IMR-90 (cell line): ENCODE measurements at regions not wholly inside any gene's neighbourhood (a gene's known extent, or its start where the extent isn't known, plus 50 kb on each side); places are given as distances from the start of the nearest gene placed in this dataset.

ENCODE experiments used
- ATAC-seq: fragments of 200-7000 bp; cut with Tn5 transposase; 2 replicates; pipeline ENCODE4 v1.9.1; 2020; ENCODE audit warnings: low read depth, mild to moderate bottlenecking, moderate library complexity
- BruUV-seq: library from RNA; stranded (reverse); fragments of 400-500 nt; replicated peaks from 2 replicates; lab custom pipeline; 2021; lab: Mats Ljungman, UMichigan
- CTCF ChIA-PET: fragments of 300-600 bp; formaldehyde crosslinking; extraction: SDS; loops from one replicate; lab custom pipeline; 2021; ENCODE audit warnings: antibody characterized with exemption; lab: Yijun Ruan, JAX
- POLR2A ChIA-PET: fragments of 300-600 bp; sonication (Branson Sonifier 250); formaldehyde crosslinking; loops from one replicate; lab custom pipeline; 2022; ENCODE audit warnings: antibody characterized with exemption; ENCODE audit not compliant: unreplicated experiment; lab: Charles Lee
- DNase-seq: peaks from one replicate; pipeline ENCODE4 v3.0.0; 2013
- H2AFZ ChIP-seq: replicated peaks from 2 replicates; pipeline ENCODE3; 2013; ENCODE audit warnings: low read length, mild to moderate bottlenecking; ENCODE audit not compliant: poor library complexity
- H2AK5ac ChIP-seq: 2 replicates; pipeline ENCODE4 v1.6.1; 2013; ENCODE audit warnings: low read depth, low read length, inconsistent platforms
- H2AK9ac ChIP-seq: replicated peaks from 2 replicates; pipeline ENCODE3; 2013; ENCODE audit warnings: mild to moderate bottlenecking, low read depth, low read length, moderate library complexity; ENCODE audit not compliant: poor library complexity
- H2BK120ac ChIP-seq: 2 replicates; pipeline ENCODE4 v1.6.1; 2013; ENCODE audit warnings: low read depth, low read length, inconsistent platforms
- H2BK15ac ChIP-seq: 3 replicates; pipeline ENCODE4 v1.6.1; 2013; ENCODE audit warnings: low read depth, low read length, inconsistent platforms
- H2BK20ac ChIP-seq: 2 replicates; pipeline ENCODE4 v1.6.1; 2013; ENCODE audit warnings: low read depth, mild to moderate bottlenecking, inconsistent platforms, low read length, moderate library complexity
- H2BK5ac ChIP-seq: 2 replicates; pipeline ENCODE4 v1.6.1; 2013; ENCODE audit warnings: mild to moderate bottlenecking, low read depth, low read length, inconsistent platforms; ENCODE audit not compliant: poor library complexity, severe bottlenecking
- H3K14ac ChIP-seq: replicated peaks from 2 replicates; pipeline ENCODE4 v1.6.1; 2013; ENCODE audit warnings: low read depth, low read length, inconsistent platforms
- H3K18ac ChIP-seq: 2 replicates; pipeline ENCODE4 v1.6.1; 2013; ENCODE audit warnings: low read depth, low read length, control low read depth
- H3K23ac ChIP-seq: 2 replicates; pipeline ENCODE4 v1.6.1; 2013; ENCODE audit warnings: low read depth, low read length, inconsistent platforms
- H3K27ac ChIP-seq: 2 replicates; pipeline ENCODE4 v1.5.1; 2013; ENCODE audit warnings: mild to moderate bottlenecking, control low read depth, low read length; ENCODE audit not compliant: insufficient read depth
- H3K27me3 ChIP-seq: 2 replicates; pipeline ENCODE4 v1.6.1; 2013; ENCODE audit warnings: low read length; ENCODE audit not compliant: control insufficient read depth, insufficient read depth
- H3K36me3 ChIP-seq: 2 replicates; pipeline ENCODE4 v1.6.1; 2013; ENCODE audit warnings: low read length, mixed read lengths; ENCODE audit not compliant: control insufficient read depth, insufficient read depth
- H3K4ac ChIP-seq: 2 replicates; pipeline ENCODE4 v1.6.1; 2013; ENCODE audit warnings: low read depth, low read length, inconsistent platforms
- H3K4me1 ChIP-seq: 2 replicates; pipeline ENCODE4 v1.6.1; 2013; ENCODE audit warnings: low read length, mixed read lengths; ENCODE audit not compliant: control insufficient read depth, insufficient read depth
- H3K4me2 ChIP-seq: 2 replicates; pipeline ENCODE4 v1.6.1; 2013; ENCODE audit warnings: low read depth, mild to moderate bottlenecking, control low read depth, low read length, moderate library complexity
- H3K4me3 ChIP-seq: 2 replicates; pipeline ENCODE4 v1.5.1; 2013; ENCODE audit warnings: low read depth, mild to moderate bottlenecking, control low read depth, low read length, moderate library complexity; ENCODE audit not compliant: insufficient read depth
- H3K56ac ChIP-seq: 2 replicates; pipeline ENCODE4 v1.6.1; 2013; ENCODE audit warnings: low read length, inconsistent platforms; ENCODE audit not compliant: insufficient read depth; ENCODE audit errors: extremely low read depth
- H3K79me1 ChIP-seq, 2 experiments: 2 replicates each; pipeline ENCODE4 v1.6.1; 2013; ENCODE audit warnings: low read length in 2 of 2, inconsistent platforms in 1 of 2, low read depth in 1 of 2
- H3K9ac ChIP-seq: 2 replicates; pipeline ENCODE4 v1.6.1; 2013; ENCODE audit warnings: low read depth, low read length, control low read depth
- H3K9me1 ChIP-seq: 2 replicates; pipeline ENCODE4 v1.6.1; 2013; ENCODE audit warnings: low read length, inconsistent platforms; ENCODE audit not compliant: insufficient read depth
- H3K9me3 ChIP-seq: 2 replicates; pipeline ENCODE4 v1.6.1; 2013; ENCODE audit warnings: low read length; ENCODE audit not compliant: control insufficient read depth, insufficient read depth
- H4K20me1 ChIP-seq: 2 replicates; pipeline ENCODE4 v1.6.1; 2013; ENCODE audit warnings: low read length, inconsistent platforms; ENCODE audit not compliant: insufficient read depth
- H4K5ac ChIP-seq: 2 replicates; pipeline ENCODE4 v1.6.1; 2013; ENCODE audit warnings: mild to moderate bottlenecking, low read depth, low read length, control low read depth
- H4K8ac ChIP-seq, 2 experiments: 2 replicates each; pipeline ENCODE4 v1.6.1; 2013; ENCODE audit warnings: low read depth in 2 of 2, low read length in 2 of 2, control low read depth in 1 of 2, inconsistent platforms in 1 of 2
- H4K91ac ChIP-seq: 2 replicates; pipeline ENCODE4 v1.6.1; 2013; ENCODE audit warnings: low read depth, low read length, inconsistent platforms; ENCODE audit not compliant: insufficient read depth
- BHLHE40 ChIP-seq: fragments of 150-350 bp; IDR thresholded peaks from 2 replicates; pipeline ENCODE4 v1.6.1; 2016; ENCODE audit warnings: mild to moderate bottlenecking, low read depth, low read length
- MAFK ChIP-seq: IDR thresholded peaks from 2 replicates; pipeline ENCODE4 v1.6.1; 2012; ENCODE audit warnings: low read depth, low read length, improper control_type of control experiment
- MXI1 ChIP-seq: IDR thresholded peaks from 2 replicates; pipeline ENCODE4 v1.6.1; 2012; ENCODE audit warnings: low read depth, mild to moderate bottlenecking, low read length, moderate library complexity, borderline replicate concordance
- RCOR1 ChIP-seq: IDR thresholded peaks from 2 replicates; pipeline ENCODE4 v1.6.1; 2012; ENCODE audit warnings: mild to moderate bottlenecking, low read length, improper control_type of control experiment; ENCODE audit not compliant: insufficient replicate concordance
- dilution Hi-C: fragments of 300-500 bp; cut with HindIII; formaldehyde crosslinking; loops from one replicate; pipeline ENCODE4 v1.14.3; 2018; ENCODE audit warnings: low sequenced_read_pairs; ENCODE audit not compliant: unreplicated experiment
- in situ Hi-C: fragments of 300-500 bp; cut with MboI; formaldehyde crosslinking; loops from 3 replicates; pipeline ENCODE4 v1.14.3; 2019; ENCODE audit warnings: low sequenced_read_pairs, inconsistent platforms, mixed read lengths
- intact Hi-C: fragments of 100-400 bp; cut with micrococcal nuclease; formaldehyde crosslinking; loops from 2 replicates; pipeline ENCODE4 v1.10.0; 2022
- TF ChIP-seq, protein P1 (sequence below): fragments of 150-350 bp; IDR thresholded peaks from 2 replicates; pipeline ENCODE4 v1.6.1; 2017; ENCODE audit warnings: mild to moderate bottlenecking, antibody characterized with exemption, low read length, low read depth

GRCh38 chr5:56289602-56289987 is 56.5 kb upstream of the ANKRD55 start:
- intact Hi-C loops: no loop called here
- H3K14ac ChIP-seq: no peak overlapping the region
- ATAC-seq: no peak
- TF ChIP-seq RCOR1 (no peak), BHLHE40 (no peak), MXI1 (no peak), MAFK (no peak)
- TF ChIP-seq, protein P1, sequence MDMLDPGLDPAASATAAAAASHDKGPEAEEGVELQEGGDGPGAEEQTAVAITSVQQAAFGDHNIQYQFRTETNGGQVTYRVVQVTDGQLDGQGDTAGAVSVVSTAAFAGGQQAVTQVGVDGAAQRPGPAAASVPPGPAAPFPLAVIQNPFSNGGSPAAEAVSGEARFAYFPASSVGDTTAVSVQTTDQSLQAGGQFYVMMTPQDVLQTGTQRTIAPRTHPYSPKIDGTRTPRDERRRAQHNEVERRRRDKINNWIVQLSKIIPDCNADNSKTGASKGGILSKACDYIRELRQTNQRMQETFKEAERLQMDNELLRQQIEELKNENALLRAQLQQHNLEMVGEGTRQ: no peak
- H3K9me1 ChIP-seq: no peaks in the 10 kb centered on the region
- H4K91ac ChIP-seq: no peak overlapping the region
- no peak overlapping the region for H3K56ac ChIP-seq
- H3K36me3 ChIP-seq: no peaks in the 10 kb centered on the region
- no TSS peak for BruUV-seq
- no peaks in the 10 kb centered on the region for H4K20me1 ChIP-seq
- in situ Hi-C loops: no loop called here
- H2BK15ac ChIP-seq: no peak overlapping the region
- no peak overlapping the region for H2BK5ac ChIP-seq
- ChIA-PET CTCF (interaction anchor here (0.7 kb wide), 1 partner anchor 30 kb away, joined by 3 read pairs; no protein-coding TSS in a partner anchor), POLR2A (no interaction called here)
- no peak overlapping the region; a peak in 1 of 4 replicates for H4K8ac ChIP-seq
- dilution Hi-C loops: no loop called here
- H2AFZ ChIP-seq: no peak overlapping the region
- no peak overlapping the region for H3K4ac ChIP-seq
- no peak overlapping the region for H3K27ac ChIP-seq
- no peaks in the 10 kb centered on the region; the same call in 1 of the 2 replicates for H3K9me3 ChIP-seq
- no peak overlapping the region for H3K23ac ChIP-seq
- H2AK5ac ChIP-seq: no peak overlapping the region
- H3K79me1 ChIP-seq: no peaks in the 10 kb centered on the region
- no peak overlapping the region for H3K4me2 ChIP-seq
- H2BK20ac ChIP-seq: 0 out of 2 replicates have a peak overlapping the region, but pooled peaks have one; percentile 48
- H2AK9ac ChIP-seq: no peak overlapping the region
- no peak for DNase-seq
- H3K4me1 ChIP-seq: peaks cover 2% of the 10 kb centered on the region; the same call in 1 of the 2 replicates
- no peak overlapping the region for H2BK120ac ChIP-seq
- H3K27me3 ChIP-seq: no peaks in the 10 kb centered on the region
- H3K18ac ChIP-seq: no peak overlapping the region
- no peak overlapping the region for H3K4me3 ChIP-seq
- H3K9ac ChIP-seq: no peak overlapping the region
- no peak overlapping the region for H4K5ac ChIP-seq
